Kidney (tissue), 13 donors: ENCODE measurements at regions not wholly inside any gene's neighbourhood (a gene's known extent, or its start where the extent isn't known, plus 50 kb on each side); places are given as distances from the start of the nearest gene placed in this dataset.
"Not testable (repeated sequence)": the region's sequence is repeated elsewhere in the genome, so short reads cannot be mapped to it uniquely, and the experiment has no call there.

Source experiments
- DNase-seq, 5 donors: peaks; one replicate each; pipeline ENCODE4 v3.0.0-alpha.2; 2013 to 2020
- FAIRE-seq: peaks from 2 replicates; lab custom pipeline; 2012; peaks lifted over from hg19 to GRCh38; lab: Jason Lieb, UNC
- H3K27ac ChIP-seq, 2 donors: one replicate each; pipeline ENCODE4 v1.7.0; 2013; ENCODE audit warnings: low read depth in 2 of 2, low read length in 2 of 2, inconsistent platforms in 1 of 2
- H3K27me3 ChIP-seq: one replicate; pipeline ENCODE4 v1.7.1; 2013; ENCODE audit warnings: low read length, inconsistent platforms; ENCODE audit not compliant: control insufficient read depth, insufficient read depth
- H3K36me3 ChIP-seq, 3 donors: one replicate each; pipeline versions ENCODE4 v1.7.0 to v1.7.1; 2013; ENCODE audit warnings: low read length in 3 of 3, control low read depth in 1 of 3, inconsistent platforms in 1 of 3; ENCODE audit not compliant: insufficient read depth in 3 of 3, control insufficient read depth in 2 of 3
- H3K4me1 ChIP-seq, 3 donors: one replicate each; pipeline versions ENCODE4 v1.7.0 to v1.7.1; 2013; ENCODE audit warnings: low read length in 3 of 3, inconsistent platforms in 1 of 3, low read depth in 1 of 3; ENCODE audit not compliant: control insufficient read depth in 2 of 3, insufficient read depth in 2 of 3
- H3K4me3 ChIP-seq, 3 donors: one replicate each; pipeline versions ENCODE4 v1.7.0 to v1.8.1; 2013; ENCODE audit warnings: low read length in 3 of 3, control low read depth in 1 of 3, inconsistent platforms in 1 of 3
- H3K9ac ChIP-seq, 3 donors: one replicate each; pipeline versions ENCODE4 v1.7.0 to v1.7.1; 2013; ENCODE audit warnings: low read length in 3 of 3, control low read depth in 1 of 3, inconsistent platforms in 1 of 3
- H3K9me3 ChIP-seq, 3 donors: one replicate each; pipeline versions ENCODE4 v1.7.0 to v1.7.1; 2013; ENCODE audit warnings: low read length in 3 of 3, control low read depth in 1 of 3, inconsistent platforms in 1 of 3; ENCODE audit not compliant: control insufficient read depth in 2 of 3, insufficient read depth in 1 of 3
- CTCF ChIP-seq: IDR thresholded peaks from 3 replicates; pipeline ENCODE4 v1.5.1; 2012; ENCODE audit warnings: mild to moderate bottlenecking, moderate library complexity, borderline replicate concordance; ENCODE audit not compliant: insufficient read depth; ENCODE audit errors: extremely low read depth
- intact Hi-C: fragments of 100-400 bp; cut with DNase I; formaldehyde crosslinking; loops from one replicate; pipeline ENCODE4 v1.11.1; 2022
- donor health status: control.
- donor health status: control.
- donor health status: control.
- donor health status: control.
- donor health status: control.
- donor health status: DM: yes; HTN: yes; CAD: no.
- donor health status: Normal renal cell carcinoma (clear cell type).

GRCh38 chr4:134072137-134072536, 129.5 kb downstream of the PABPC4L start:
- Histone ChIP-seq H3K9me3 (no peaks in the 10 kb centered on the region), H3K9ac (no peak overlapping the region), H3K27me3 (no peaks in the 10 kb centered on the region), H3K4me3 (no peak overlapping the region), H3K4me1 (no peaks in the 10 kb centered on the region), H3K27ac (no peak overlapping the region), H3K36me3 (no peaks in the 10 kb centered on the region)
- no peak for TF ChIP-seq CTCF
- FAIRE-seq (no peak), DNase-seq (no peak)
- intact Hi-C loops = no loop called here

- DNase-seq = no peak
- no peaks in the 10 kb centered on the region for H3K27me3 ChIP-seq
- no peak for TF ChIP-seq CTCF
- no peaks in the 10 kb centered on the region for H3K36me3 ChIP-seq
- H3K4me3 ChIP-seq = no peak overlapping the region
- no peaks in the 10 kb centered on the region for H3K9me3 ChIP-seq
- H3K4me1 ChIP-seq = no peaks in the 10 kb centered on the region
- H3K27ac ChIP-seq = no peak overlapping the region
- no peak overlapping the region for H3K9ac ChIP-seq
- intact Hi-C loops = no loop called here
- FAIRE-seq = no peak
Measured at GRCh38 chr4:134070174-134070573, 131.4 kb downstream of the PABPC4L start.

GRCh38 chr4:134057356-134057755, 144.2 kb downstream of the PABPC4L start:
- TF ChIP-seq CTCF = no peak

GRCh38 chr4:134046221-134046620, 155.4 kb downstream of the PABPC4L start:
- intact Hi-C loops, DNase-seq, H3K27me3 ChIP-seq, H3K9me3 ChIP-seq, H3K4me3 ChIP-seq, FAIRE-seq, H3K36me3 ChIP-seq, H3K27ac ChIP-seq, H3K9ac ChIP-seq, H3K4me1 ChIP-seq: not testable (repeated sequence)

More at GRCh38 chr4:134057356-134057755, 144.2 kb downstream of the PABPC4L start:
- H3K9ac ChIP-seq = no peak overlapping the region
- H3K4me3 ChIP-seq = no peak overlapping the region
- no peak overlapping the region for H3K27ac ChIP-seq
- H3K4me1 ChIP-seq = no peaks in the 10 kb centered on the region
- H3K9me3 ChIP-seq = peaks cover 0 to 4% (median 0%) of the 10 kb centered on the region in 3 donors
- FAIRE-seq (no peak), DNase-seq (no peak)
- intact Hi-C loops = no loop called here
- no peaks in the 10 kb centered on the region for H3K27me3 ChIP-seq
- no peaks in the 10 kb centered on the region for H3K36me3 ChIP-seq
